Activated naive CD8-positive, alpha-beta T cell treated with anti-CD3 and anti-CD28 coated beads for 36 hours (primary cell): ENCODE measurements at regions not wholly inside any gene's neighbourhood (a gene's known extent, or its start where the extent isn't known, plus 50 kb on each side); places are given as distances from the start of the nearest gene placed in this dataset.

ENCODE experiments used
- DNase-seq: peaks from one replicate; pipeline ENCODE4 v3.0.0; 2021
- H3K27ac Mint-ChIP-seq: one replicate; pipeline ENCODE4 v1.8.0; 2022; ENCODE audit warnings: mild to moderate bottlenecking, moderate library complexity, mixed read lengths
- H3K27me3 Mint-ChIP-seq: one replicate; pipeline ENCODE4 v1.8.0; 2022; ENCODE audit warnings: mild to moderate bottlenecking, mixed read lengths
- H3K36me3 Mint-ChIP-seq: one replicate; pipeline ENCODE4 v1.8.0; 2021; ENCODE audit warnings: mild to moderate bottlenecking, mixed read lengths
- H3K4me1 Mint-ChIP-seq: one replicate; pipeline ENCODE4 v1.8.0; 2021; ENCODE audit warnings: mixed read lengths
- H3K4me3 Mint-ChIP-seq: one replicate; pipeline ENCODE4 v1.8.0; 2022; ENCODE audit warnings: mild to moderate bottlenecking, moderate library complexity, mixed read lengths
- H3K9me3 Mint-ChIP-seq: one replicate; pipeline ENCODE4 v1.8.0; 2022; ENCODE audit warnings: mixed read lengths

DNA sequence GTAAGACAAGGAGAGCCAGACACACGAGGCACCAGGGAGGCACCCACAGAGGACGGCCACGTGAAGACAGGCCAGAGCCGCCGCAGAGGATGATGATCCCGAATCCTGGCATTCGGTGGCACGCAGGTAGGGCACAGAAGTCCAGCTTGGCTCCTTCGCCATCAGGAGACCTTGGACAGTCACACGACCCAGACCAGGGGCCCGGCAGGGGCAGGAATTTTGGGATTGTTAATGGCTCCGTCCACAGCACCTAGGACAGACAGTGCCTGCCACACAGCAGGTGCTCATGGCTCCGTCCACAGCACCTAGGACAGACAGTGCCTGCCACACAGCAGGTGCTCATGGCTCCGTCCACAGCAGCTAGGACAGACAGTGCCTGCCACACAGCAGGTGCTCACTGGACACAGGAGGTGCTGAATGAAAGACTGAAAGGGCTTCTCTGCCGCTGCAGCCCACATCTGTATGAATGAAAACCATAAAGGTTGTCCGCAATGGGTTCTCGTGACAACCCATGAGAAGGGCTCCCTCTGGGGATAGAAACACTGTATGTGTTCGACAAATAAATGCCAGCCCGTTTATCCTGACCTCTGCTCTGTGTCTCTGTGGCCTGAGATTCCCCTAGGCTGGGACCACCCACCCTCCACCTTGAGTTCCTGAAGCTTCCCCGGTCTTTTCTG lies 341.6 kb downstream of the CTTN start:
- Mint-ChIP-seq H3K4me1 (peaks cover 2% of the 10 kb centered on the region), H3K4me3 (no peak overlapping the region), H3K9me3 (no peaks in the 10 kb centered on the region), H3K36me3 (no peaks in the 10 kb centered on the region), H3K27me3 (peaks cover 17% of the 10 kb centered on the region), H3K27ac (no peak overlapping the region)
- no peak for DNase-seq

DNA sequence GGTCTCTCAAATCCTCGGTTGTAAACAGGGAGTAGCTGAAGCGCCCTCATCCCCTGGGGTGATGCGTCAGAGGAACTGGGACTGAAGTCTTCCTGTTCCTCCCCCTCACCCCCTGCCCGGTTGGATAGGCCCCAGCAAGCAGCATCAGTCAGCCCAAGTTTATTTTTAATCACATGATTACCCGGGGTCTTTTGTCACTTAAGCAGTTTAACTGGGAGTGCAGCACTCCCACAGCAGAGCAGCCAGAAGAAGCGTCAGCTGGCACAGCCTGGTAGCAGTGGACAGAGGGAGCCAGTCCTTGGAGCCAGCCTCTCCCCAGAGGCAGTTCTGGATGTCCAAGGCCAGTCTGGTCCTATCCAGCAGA lies 342.1 kb downstream of the CTTN start:
- Mint-ChIP-seq H3K36me3 (no peaks in the 10 kb centered on the region), H3K9me3 (no peaks in the 10 kb centered on the region), H3K4me1 (peaks cover 2% of the 10 kb centered on the region), H3K27me3 (peaks cover 20% of the 10 kb centered on the region), H3K27ac (no peak overlapping the region), H3K4me3 (no peak overlapping the region)
- DNase-seq: no peak

DNA sequence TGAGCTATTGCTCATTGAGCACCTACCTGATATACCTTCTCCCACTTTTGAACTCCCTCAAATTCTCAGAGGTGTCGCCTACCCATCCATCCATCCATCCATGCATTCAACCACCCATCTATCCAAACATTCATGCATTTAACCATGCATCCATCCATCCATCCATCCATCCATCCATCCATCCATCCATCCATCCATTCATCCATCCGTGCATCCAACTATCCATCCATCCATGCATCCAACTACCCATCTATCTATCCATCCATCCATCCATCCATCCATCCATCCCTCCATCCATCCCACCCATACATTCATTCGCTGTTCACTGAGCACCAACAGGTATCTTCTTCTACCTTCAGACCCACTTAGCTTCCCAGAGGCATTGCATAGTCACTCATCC lies 342.8 kb downstream of the CTTN start:
- peaks cover 2% of the 10 kb centered on the region for H3K4me1 Mint-ChIP-seq
- H3K27ac Mint-ChIP-seq: no peak overlapping the region
- H3K9me3 Mint-ChIP-seq: no peaks in the 10 kb centered on the region
- peaks cover 20% of the 10 kb centered on the region for H3K27me3 Mint-ChIP-seq
- DNase-seq: no peak
- H3K36me3 Mint-ChIP-seq: no peaks in the 10 kb centered on the region
- no peak overlapping the region for H3K4me3 Mint-ChIP-seq

DNA sequence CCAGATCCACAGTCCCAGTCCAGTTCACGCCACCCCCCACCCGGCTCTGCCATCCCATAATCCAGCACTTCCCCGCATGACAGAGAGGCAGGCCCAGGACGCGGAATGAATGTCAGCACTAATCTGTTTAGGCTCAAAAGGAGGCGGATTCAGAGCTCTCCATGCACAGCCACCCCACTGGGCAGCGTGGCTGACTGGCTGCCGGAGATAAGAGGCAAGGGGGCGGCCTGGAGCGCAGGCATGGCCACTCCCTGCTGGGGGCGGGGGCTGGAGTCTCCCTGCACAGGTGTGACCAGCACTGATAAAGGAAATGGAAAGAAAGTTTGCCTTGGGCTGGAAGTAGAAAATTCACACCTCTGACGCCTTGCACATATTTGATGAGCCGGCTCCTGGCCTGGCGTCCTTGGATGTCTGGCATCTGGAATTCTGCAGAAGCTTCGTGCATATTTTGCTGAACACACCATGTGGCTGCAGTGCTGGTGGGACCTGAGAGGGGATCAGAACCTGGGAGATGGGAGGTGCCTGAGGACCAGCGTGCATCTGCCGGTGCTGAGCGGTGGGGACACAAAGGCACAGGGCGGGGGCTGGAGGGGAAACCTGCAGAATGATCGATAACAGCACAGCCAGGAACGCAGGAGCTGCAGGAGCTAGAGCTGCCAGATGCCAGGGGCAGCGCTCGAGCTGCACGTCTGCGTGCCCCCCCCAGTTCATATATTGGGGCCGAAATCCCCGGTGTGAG lies 344.4 kb downstream of the CTTN start:
- peaks cover 2% of the 10 kb centered on the region for H3K4me1 Mint-ChIP-seq
- no peak overlapping the region for H3K27ac Mint-ChIP-seq
- H3K9me3 Mint-ChIP-seq: no peaks in the 10 kb centered on the region
- H3K36me3 Mint-ChIP-seq: no peaks in the 10 kb centered on the region
- no peak overlapping the region for H3K4me3 Mint-ChIP-seq
- peaks cover 20% of the 10 kb centered on the region for H3K27me3 Mint-ChIP-seq
- no peak for DNase-seq

DNA sequence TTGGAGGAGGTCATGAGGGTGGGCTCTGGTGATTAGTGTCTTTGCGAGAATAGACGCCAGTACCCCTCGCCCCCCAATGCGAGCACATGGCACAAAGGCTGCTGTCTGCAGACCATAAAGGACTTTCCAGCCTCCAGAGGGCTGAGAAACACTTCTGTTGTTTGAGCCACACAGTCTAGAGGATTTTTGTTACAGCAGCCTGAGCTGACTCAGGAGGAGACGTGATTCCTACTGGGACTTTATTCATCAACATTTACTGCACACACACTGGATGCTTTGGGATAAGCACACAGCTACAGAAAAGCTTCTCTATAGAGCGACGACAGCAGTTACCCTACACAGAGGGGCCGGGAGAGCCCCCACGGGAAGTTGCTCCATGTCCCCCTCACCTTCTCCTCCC lies 345.0 kb downstream of the CTTN start:
- Mint-ChIP-seq H3K27me3 (peaks cover 20% of the 10 kb centered on the region), H3K4me1 (peaks cover 2% of the 10 kb centered on the region), H3K36me3 (no peaks in the 10 kb centered on the region), H3K9me3 (no peaks in the 10 kb centered on the region), H3K4me3 (no peak overlapping the region), H3K27ac (no peak overlapping the region)
- no peak for DNase-seq

DNA sequence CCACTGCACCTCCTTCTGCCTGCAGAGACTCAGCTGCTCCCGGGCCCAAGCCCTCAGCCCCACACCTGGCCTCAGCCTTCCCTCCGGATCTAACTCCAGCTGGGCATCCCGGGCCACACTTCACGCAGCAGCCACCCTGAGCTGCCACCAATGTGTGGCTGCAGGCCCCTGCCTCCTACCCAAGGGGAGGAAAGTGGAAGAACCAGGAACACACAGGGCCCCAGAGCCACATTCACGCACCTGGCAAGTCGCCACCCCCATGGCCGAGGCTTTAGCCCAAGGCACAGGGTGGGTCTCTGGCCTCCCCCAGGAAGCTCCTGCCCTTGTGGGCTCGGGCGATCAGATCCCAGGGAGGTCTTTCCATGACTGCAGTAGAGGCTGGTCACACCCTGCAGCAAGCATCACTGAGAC lies 345.6 kb downstream of the CTTN start:
- H3K4me3 Mint-ChIP-seq: no peak overlapping the region
- peaks cover 24% of the 10 kb centered on the region for H3K27me3 Mint-ChIP-seq
- no peaks in the 10 kb centered on the region for H3K9me3 Mint-ChIP-seq
- peaks cover 2% of the 10 kb centered on the region for H3K4me1 Mint-ChIP-seq
- H3K36me3 Mint-ChIP-seq: no peaks in the 10 kb centered on the region
- no peak for DNase-seq
- H3K27ac Mint-ChIP-seq: no peak overlapping the region

DNA sequence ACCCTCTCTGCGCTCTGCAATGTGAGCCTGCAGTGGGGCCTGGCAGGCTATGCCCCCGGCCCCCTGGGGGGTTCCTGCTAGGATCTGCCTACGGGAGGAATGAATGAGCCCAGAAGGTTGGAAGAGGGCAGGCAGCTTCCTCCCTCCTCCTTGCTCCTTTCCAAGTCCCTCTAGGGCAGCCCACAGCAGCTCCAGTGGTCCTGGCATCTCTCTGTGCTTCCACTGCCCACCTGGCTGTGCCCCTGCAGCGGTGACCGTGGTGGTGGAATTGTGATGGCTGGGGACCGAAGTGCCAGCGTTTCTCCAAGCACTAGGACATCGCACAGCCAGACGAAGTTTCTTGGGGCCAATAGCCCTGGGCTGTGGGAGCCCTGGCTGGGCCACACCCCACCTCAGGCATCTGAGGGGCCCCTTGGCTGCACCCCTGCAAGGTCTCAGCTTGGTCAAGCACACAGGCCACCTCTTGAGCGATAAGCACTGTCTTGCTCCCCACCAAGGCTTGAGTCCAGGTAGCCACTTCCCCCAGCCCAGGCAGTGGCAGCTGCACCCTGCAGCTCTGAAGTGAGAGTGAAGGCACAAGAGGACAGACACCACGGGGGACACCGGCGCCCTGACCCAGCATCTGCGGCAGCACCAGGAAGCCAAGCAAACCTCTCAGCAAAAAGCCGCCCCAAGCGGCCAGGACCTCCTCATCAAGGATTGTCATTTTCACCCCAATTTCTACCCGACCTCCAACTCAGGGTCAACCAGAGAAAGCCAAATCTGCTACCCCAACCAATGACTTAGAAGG lies 346.3 kb downstream of the CTTN start:
- peaks cover 24% of the 10 kb centered on the region for H3K27me3 Mint-ChIP-seq
- H3K4me1 Mint-ChIP-seq: peaks cover 2% of the 10 kb centered on the region
- H3K4me3 Mint-ChIP-seq: no peak overlapping the region
- no peak overlapping the region for H3K27ac Mint-ChIP-seq
- no peaks in the 10 kb centered on the region for H3K36me3 Mint-ChIP-seq
- no peak for DNase-seq
- no peaks in the 10 kb centered on the region for H3K9me3 Mint-ChIP-seq

DNA sequence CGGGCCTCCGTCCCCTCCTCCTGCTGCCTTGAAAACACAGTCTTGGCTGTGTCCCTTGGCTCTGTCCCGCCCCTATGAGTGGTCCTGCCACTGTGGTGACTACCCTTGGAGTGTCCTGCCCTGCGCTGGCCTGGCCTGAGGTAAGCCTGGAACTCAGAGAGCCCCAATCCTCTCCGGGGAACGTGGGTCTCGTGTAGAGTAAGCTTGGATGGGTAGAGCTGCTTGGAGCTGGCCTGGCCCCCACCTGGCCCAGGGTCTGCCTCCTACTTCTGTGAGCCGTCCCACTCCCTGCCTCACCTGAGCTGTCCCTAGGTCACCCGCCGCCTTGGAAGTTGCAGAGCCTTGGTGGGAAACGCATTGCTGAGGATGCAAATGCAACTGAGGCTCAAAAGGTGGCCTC lies 347.1 kb downstream of the CTTN start:
- H3K4me1 Mint-ChIP-seq: peaks cover 2% of the 10 kb centered on the region
- no peaks in the 10 kb centered on the region for H3K36me3 Mint-ChIP-seq
- no peak for DNase-seq
- H3K9me3 Mint-ChIP-seq: peaks cover 1% of the 10 kb centered on the region
- H3K4me3 Mint-ChIP-seq: no peak overlapping the region
- no peak overlapping the region for H3K27ac Mint-ChIP-seq
- peaks cover 24% of the 10 kb centered on the region for H3K27me3 Mint-ChIP-seq

DNA sequence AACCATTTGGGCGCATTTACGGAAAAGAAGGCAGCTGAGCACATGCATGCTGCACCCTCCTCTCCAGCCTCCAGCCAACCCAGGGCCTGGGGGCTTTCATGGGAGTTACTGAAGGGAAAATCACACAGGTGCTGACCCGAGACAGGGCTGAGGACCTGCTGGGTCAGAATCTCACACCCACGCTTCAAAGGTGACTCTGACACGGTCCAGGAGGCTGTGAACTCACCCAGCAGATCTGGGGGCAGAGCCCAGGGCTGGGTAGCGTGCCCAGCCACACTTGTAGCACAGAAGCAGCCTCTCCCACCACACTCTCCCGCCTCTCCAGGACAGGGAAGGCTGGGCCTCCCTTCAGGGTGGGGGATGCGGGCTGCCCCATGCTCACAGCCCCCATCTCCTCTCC lies 347.6 kb downstream of the CTTN start:
- no peak for DNase-seq
- Mint-ChIP-seq H3K4me3 (no peak overlapping the region), H3K27me3 (peaks cover 24% of the 10 kb centered on the region), H3K36me3 (no peaks in the 10 kb centered on the region), H3K4me1 (peaks cover 2% of the 10 kb centered on the region), H3K27ac (no peak overlapping the region), H3K9me3 (peaks cover 6% of the 10 kb centered on the region)

DNA sequence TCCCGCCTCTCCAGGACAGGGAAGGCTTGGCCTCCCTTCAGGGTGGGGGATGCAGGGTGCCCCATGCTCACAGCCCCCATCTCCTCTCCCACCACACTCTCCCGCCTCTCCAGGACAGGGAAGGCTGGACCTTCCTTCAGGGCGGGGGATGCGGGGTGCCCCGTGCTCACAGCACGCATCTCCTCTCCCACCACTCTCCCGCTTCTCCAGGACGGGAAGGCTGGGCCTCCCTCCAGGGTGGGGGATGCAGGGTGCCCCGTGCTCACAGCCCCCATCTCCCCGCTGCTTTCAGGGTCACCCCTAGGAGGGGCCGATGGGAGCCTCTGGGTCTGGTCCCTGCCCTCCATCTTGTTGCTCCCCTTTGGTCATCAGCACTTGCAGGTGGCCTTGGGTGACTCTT lies 348.0 kb downstream of the CTTN start:
- DNase-seq: no peak
- Mint-ChIP-seq H3K27ac (no peak overlapping the region), H3K27me3 (peaks cover 24% of the 10 kb centered on the region), H3K36me3 (no peaks in the 10 kb centered on the region), H3K9me3 (peaks cover 10% of the 10 kb centered on the region), H3K4me3 (no peak overlapping the region), H3K4me1 (peaks cover 2% of the 10 kb centered on the region)

DNA sequence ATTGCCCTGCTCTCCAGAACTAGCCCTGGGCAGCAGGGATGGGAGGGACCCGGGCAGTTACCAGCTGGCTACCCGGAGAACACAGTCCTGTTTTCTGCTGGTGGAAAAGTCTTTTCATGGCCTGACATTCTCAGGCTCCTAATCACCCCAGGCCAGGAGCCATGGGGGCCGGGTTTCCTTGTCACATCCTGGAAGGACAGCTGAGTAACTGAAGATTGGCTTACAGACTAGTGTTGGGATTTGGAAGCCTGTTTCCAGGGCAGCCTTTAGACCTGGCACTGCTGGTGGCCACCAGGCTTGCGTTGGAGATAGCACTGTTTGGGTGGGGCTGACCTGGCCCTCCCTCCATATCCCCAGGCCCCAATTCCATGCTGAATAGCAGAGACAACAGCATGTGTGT lies 349.0 kb downstream of the CTTN start:
- no peak overlapping the region for H3K27ac Mint-ChIP-seq
- peaks cover 21% of the 10 kb centered on the region for H3K27me3 Mint-ChIP-seq
- peaks cover 2% of the 10 kb centered on the region for H3K4me1 Mint-ChIP-seq
- H3K4me3 Mint-ChIP-seq: no peak overlapping the region
- no peak for DNase-seq
- peaks cover 11% of the 10 kb centered on the region for H3K9me3 Mint-ChIP-seq
- no peaks in the 10 kb centered on the region for H3K36me3 Mint-ChIP-seq

DNA sequence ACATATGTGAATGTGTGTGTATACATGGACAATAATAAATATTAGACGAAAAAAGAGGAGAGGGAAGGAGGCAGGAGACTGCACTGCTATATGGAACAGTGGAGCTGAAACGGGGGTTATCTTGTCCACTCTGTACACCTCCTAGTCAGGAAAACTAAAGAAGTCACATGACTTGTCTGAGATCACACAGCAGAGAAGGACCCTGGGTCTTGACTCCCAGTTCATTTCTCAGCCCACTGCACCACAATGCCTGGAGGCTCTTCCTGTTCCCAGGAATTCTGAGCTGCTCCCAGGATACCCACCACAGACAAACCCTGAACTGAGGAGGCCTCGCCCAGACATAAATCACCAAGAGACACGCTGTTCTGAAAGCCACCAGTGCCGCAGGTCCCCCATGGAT lies 349.6 kb downstream of the CTTN start:
- H3K4me3 Mint-ChIP-seq: no peak overlapping the region
- no peaks in the 10 kb centered on the region for H3K4me1 Mint-ChIP-seq
- H3K9me3 Mint-ChIP-seq: peaks cover 11% of the 10 kb centered on the region
- peaks cover 15% of the 10 kb centered on the region for H3K27me3 Mint-ChIP-seq
- no peak overlapping the region for H3K27ac Mint-ChIP-seq
- no peaks in the 10 kb centered on the region for H3K36me3 Mint-ChIP-seq
- DNase-seq: no peak

DNA sequence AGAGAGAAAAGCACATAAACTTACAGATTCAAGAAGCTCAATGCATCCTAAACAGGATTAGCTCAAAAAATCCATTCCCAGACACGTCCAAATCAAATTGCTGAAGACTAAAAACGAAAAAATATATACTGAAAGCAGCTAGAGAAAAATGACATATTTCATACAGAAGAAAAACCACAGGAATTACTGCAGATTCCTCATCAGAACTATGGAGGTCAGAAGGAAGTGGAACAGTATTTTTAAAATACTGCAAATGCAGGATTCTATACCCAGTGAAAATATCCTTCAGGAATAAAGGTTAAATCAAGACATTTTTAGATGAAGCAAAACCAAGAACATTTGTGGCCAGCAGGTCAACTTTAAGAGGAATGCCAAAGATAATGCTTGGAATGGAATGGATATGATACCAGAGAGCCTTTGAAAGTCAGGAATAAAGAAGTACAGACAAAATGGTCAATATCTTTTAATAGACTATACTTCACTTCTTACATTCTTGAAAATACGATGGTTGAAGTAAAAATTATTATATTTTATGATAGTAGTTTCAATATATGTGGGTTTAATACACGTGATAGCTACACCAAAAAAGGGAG lies 352.9 kb downstream of the CTTN start:
- no peak for DNase-seq
- Mint-ChIP-seq H3K36me3 (no peaks in the 10 kb centered on the region), H3K4me1 (no peaks in the 10 kb centered on the region), H3K27me3 (peaks cover 9% of the 10 kb centered on the region), H3K4me3 (no peak overlapping the region), H3K9me3 (peaks cover 11% of the 10 kb centered on the region), H3K27ac (no peak overlapping the region)

DNA sequence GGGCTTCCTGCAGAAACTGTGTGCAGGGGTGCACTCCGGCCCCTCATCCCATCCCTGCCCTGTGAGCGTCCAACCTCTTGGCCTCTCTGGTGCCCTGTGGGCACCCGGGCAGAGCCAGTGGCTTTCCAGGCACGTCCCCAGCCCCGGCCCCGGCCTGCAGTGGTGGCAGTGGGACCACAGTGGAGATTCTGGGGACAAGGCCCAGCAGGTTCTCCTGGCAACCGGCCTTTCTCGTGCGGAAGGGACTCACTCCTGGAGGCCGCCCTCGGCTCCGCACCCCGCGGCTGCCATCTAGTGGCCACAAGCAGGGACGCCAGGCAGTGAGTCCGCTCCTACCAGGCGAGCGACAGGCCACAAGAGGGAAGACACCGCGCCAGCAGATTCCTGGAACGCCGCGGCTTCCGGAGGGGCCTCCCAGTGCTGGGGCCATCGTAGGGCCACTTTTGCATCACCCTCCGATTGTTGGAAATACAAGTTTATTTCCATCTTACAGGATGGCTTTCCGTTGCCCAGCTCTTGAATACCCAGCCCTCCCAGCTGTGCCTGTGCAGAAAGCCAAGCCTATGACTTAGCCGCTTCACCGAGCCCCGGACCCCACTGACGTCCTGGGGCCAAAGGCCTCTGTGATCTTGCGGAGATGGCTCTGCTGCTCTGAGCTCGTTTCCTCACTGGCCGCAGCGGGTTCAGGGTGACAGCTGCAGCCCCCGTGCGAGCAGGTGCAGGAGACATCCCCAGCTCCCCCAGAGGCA lies 357.3 kb downstream of the CTTN start:
- peak; percentile 67 for DNase-seq
- no peak overlapping the region for H3K27ac Mint-ChIP-seq
- H3K9me3 Mint-ChIP-seq: peaks cover 13% of the 10 kb centered on the region
- H3K36me3 Mint-ChIP-seq: no peaks in the 10 kb centered on the region
- H3K27me3 Mint-ChIP-seq: peaks cover 11% of the 10 kb centered on the region
- no peak overlapping the region for H3K4me3 Mint-ChIP-seq
- H3K4me1 Mint-ChIP-seq: no peaks in the 10 kb centered on the region

DNA sequence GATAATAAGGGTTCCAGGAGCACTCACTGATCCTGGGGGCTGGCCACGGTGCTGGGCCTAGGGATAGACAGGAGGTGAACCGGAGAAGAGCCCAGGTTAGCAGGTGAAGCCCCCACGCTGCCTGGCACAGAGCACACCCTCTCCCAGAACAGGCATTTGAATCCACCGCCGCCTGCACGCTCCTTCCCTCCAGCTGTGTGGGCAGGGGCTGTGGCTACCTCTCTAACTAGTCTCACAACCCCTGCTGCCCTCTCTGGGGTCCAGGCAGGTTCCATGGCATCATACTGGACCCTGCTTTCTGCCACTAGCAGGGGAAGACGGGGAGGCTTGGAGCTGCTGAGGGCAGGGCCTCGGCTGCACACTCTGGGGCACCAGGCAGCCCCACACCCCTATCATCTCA lies 358.0 kb downstream of the CTTN start:
- no peak overlapping the region for H3K27ac Mint-ChIP-seq
- H3K4me1 Mint-ChIP-seq: no peaks in the 10 kb centered on the region
- peaks cover 11% of the 10 kb centered on the region for H3K27me3 Mint-ChIP-seq
- peaks cover 10% of the 10 kb centered on the region for H3K9me3 Mint-ChIP-seq
- H3K36me3 Mint-ChIP-seq: no peaks in the 10 kb centered on the region
- no peak for DNase-seq
- no peak overlapping the region for H3K4me3 Mint-ChIP-seq
